Dendritic cell treated with granulocyte-macrophage colony-stimulating factor and Interleukin-4, amounts not matched to agents 40 ng/mL and 50 ng/mL, for 4 days (primary cell): ENCODE measurements at regions not wholly inside any gene's neighbourhood (a gene's known extent, or its start where the extent isn't known, plus 50 kb on each side); places are given as distances from the start of the nearest gene placed in this dataset.
"Not testable (repeated sequence)": the region's sequence is repeated elsewhere in the genome, so short reads cannot be mapped to it uniquely, and the experiment has no call there.

Experiments used
- H3K27ac Mint-ChIP-seq: one replicate; pipeline ENCODE4 v1.8.0; 2022; ENCODE audit warnings: mild to moderate bottlenecking, mixed read lengths
- H3K27me3 Mint-ChIP-seq: one replicate; pipeline ENCODE4 v1.8.0; 2022; ENCODE audit warnings: mild to moderate bottlenecking, mixed read lengths
- H3K36me3 Mint-ChIP-seq: one replicate; pipeline ENCODE4 v1.8.0; 2022; ENCODE audit warnings: low read depth, mixed read lengths
- H3K4me1 Mint-ChIP-seq: one replicate; pipeline ENCODE4 v1.8.0; 2022; ENCODE audit warnings: low read depth, mixed read lengths
- H3K4me3 Mint-ChIP-seq: one replicate; pipeline ENCODE4 v1.8.0; 2022; ENCODE audit warnings: mild to moderate bottlenecking, moderate library complexity, mixed read lengths
- H3K9me3 Mint-ChIP-seq: one replicate; pipeline ENCODE4 v1.8.0; 2022; ENCODE audit warnings: mixed read lengths
- intact Hi-C: fragments of 100-400 bp; cut with micrococcal nuclease; formaldehyde crosslinking; loops from one replicate; pipeline ENCODE4 v1.15.0; 2022

DNA sequence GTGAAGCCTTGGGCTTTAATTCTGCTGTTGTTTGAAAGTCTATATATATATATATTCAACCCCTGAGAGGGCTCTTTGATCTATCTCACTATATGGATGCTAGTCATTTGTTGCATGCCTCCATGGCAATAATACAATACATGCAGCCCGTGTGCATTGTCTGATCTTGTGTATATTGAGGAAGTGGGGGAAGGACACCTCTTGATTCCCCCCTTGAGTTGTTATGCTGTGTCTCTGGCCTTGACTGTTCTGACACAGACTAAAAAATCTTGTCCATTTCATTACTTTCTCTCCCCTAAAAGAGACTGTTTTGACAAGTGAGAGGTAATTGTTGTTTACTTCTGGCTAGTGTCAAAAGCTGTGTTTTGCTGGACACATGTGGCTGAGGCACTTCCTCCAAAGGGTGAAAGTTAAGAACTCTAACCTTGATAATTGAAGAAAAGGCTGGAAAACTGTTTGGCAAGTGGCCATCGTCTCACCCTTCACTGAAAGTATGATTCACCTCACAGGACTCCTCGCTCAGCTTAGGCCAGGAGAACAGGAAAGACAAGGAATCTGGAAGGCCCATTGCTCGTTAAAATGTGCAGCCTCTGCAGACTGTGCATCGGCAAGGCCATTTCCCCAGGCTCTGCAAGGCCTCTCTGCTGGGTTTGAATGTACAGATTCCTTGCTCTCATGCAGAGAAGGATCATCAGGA, 304.0 kb downstream of the PRELID2 start:
- intact Hi-C loops: no loop called here
- H3K9me3 Mint-ChIP-seq: no peaks in the 10 kb centered on the region
- no peak overlapping the region for H3K4me3 Mint-ChIP-seq
- no peaks in the 10 kb centered on the region for H3K4me1 Mint-ChIP-seq
- H3K27ac Mint-ChIP-seq: no peak overlapping the region
- no peaks in the 10 kb centered on the region for H3K36me3 Mint-ChIP-seq
- H3K27me3 Mint-ChIP-seq: no peaks in the 10 kb centered on the region

DNA sequence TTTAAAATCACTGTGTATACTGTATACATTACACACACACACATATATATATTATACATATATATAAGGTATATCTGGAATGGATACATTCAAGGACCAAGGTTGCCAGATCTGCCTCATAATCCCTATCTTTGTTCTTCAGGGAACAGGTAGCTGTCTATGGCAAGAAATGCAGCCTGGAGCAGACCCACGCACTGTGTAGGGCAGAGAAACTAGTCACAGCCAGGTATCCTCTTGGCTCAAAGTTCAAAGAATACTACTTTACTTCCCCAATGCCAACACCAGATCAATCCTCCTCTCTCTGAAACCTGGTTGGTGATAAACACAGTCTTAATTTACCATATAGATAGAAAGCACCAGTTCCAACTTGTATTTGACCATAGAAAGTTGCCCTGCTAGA, 313.6 kb downstream of the PRELID2 start:
- Mint-ChIP-seq H3K4me3 (no peak overlapping the region), H3K9me3 (peaks cover 10% of the 10 kb centered on the region), H3K27me3 (no peaks in the 10 kb centered on the region), H3K4me1 (no peaks in the 10 kb centered on the region), H3K27ac (no peak overlapping the region), H3K36me3 (no peaks in the 10 kb centered on the region)
- intact Hi-C loops: no loop called here

DNA sequence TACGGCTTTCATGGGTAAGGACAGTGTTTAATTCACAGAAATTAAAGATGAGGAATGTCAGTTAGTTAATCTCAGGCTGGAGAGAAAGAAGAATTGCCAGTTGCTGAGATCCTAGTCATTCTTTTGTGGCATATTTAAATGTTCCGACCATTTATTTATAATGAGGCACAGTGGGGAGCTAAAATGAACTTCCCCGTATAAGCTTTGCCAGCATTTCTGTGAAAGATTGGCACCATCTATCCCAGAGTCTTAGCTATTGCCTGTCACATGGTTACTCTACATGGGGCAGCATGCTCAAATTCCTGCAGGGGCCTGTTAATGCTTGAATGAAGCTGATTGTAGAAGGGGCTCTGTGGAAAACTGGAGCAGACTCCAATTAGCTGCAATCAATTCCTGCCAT, 314.1 kb downstream of the PRELID2 start:
- no peaks in the 10 kb centered on the region for H3K27me3 Mint-ChIP-seq
- no peaks in the 10 kb centered on the region for H3K36me3 Mint-ChIP-seq
- intact Hi-C loops: no loop called here
- H3K9me3 Mint-ChIP-seq: peaks cover 10% of the 10 kb centered on the region
- no peaks in the 10 kb centered on the region for H3K4me1 Mint-ChIP-seq
- H3K4me3 Mint-ChIP-seq: no peak overlapping the region
- H3K27ac Mint-ChIP-seq: no peak overlapping the region

DNA sequence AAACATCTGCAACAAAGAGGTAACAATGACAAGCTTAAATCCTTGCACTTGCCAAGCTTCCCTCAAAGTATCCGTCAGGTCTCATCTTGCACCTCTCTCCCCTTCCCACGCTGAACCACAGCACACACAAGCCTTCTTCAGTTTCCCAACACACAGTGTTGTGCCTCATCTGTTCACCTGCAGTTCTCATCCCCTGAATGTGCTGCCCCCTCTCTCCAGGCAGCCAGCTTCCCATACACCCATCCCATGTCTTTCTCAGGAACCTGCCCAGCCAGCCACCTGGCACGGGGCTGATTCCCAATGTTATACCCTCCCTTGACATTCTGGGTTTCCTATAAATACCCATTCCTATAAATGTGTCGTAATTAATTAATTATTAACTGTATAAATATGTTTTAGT, 314.8 kb downstream of the PRELID2 start:
- Mint-ChIP-seq H3K27me3 (no peaks in the 10 kb centered on the region), H3K9me3 (peaks cover 12% of the 10 kb centered on the region), H3K36me3 (no peaks in the 10 kb centered on the region), H3K4me1 (no peaks in the 10 kb centered on the region), H3K27ac (no peak overlapping the region), H3K4me3 (no peak overlapping the region)
- intact Hi-C loops: no loop called here

DNA sequence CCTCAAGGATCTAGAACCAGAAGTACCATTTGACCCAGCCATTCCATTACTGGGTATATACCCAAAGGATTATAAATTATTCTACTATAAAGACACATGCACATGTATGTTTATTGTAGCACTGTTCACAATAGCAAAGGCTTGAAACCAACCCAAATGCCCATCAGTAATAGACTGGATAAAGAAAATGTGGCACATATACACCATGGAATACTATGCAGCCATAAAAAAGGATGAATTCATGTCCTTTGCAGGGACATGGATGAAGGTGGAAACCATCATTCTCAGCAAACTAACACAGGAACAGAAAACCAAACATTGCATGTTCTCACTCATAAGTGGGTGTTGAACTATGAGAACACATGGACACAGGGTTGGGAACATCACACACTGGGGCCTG, 317.6 kb downstream of the PRELID2 start:
- H3K27ac Mint-ChIP-seq, intact Hi-C loops, H3K4me1 Mint-ChIP-seq, H3K36me3 Mint-ChIP-seq, H3K27me3 Mint-ChIP-seq, H3K4me3 Mint-ChIP-seq: not testable (repeated sequence)
- H3K9me3 Mint-ChIP-seq: peaks cover 35% of the 10 kb centered on the region

DNA sequence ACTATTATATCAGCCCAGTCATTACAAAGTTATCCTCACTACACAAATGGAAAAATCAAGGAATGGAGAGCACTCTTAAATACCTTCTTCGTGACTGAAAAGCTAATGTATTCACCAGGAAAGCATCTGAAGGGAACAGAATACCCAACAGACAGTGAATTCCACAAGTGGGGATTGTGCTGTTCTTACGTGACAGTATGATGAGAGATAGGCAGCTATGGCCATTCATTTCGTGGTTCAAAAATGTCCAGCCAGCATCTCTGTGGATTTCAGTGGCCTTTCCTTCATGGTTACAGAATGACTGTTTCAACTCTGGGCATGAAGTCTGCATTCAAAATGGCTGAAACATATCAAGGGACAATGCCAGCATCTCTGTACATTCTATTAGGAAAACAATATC, 323.8 kb downstream of the PRELID2 start:
- H3K36me3 Mint-ChIP-seq: no peaks in the 10 kb centered on the region
- no peaks in the 10 kb centered on the region for H3K27me3 Mint-ChIP-seq
- H3K4me1 Mint-ChIP-seq: no peaks in the 10 kb centered on the region
- no peak overlapping the region for H3K4me3 Mint-ChIP-seq
- H3K9me3 Mint-ChIP-seq: peaks cover 40% of the 10 kb centered on the region
- no peak overlapping the region for H3K27ac Mint-ChIP-seq
- intact Hi-C loops: no loop called here

DNA sequence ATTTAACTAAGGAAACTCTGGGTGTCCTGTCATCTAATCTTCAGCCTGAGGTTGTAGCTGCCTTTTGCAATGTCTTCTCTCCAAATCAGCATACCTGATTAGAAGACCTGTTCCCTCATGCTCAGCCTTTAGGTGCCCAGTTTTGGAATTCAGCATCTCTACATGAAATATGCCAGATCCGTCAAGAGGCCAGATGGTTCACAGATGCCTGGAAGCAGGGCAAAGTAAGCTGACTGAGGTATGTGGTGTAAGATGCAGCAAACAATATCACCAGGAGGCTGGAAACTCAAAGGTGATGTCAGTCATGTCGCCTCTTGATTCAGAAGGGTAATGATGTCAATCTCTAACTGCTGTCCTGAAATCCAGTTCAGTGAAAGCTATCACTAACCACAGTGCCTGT, 324.4 kb downstream of the PRELID2 start:
- peaks cover 40% of the 10 kb centered on the region for H3K9me3 Mint-ChIP-seq
- H3K4me1 Mint-ChIP-seq: no peaks in the 10 kb centered on the region
- no peak overlapping the region for H3K4me3 Mint-ChIP-seq
- intact Hi-C loops: no loop called here
- no peaks in the 10 kb centered on the region for H3K36me3 Mint-ChIP-seq
- H3K27ac Mint-ChIP-seq: no peak overlapping the region
- no peaks in the 10 kb centered on the region for H3K27me3 Mint-ChIP-seq

DNA sequence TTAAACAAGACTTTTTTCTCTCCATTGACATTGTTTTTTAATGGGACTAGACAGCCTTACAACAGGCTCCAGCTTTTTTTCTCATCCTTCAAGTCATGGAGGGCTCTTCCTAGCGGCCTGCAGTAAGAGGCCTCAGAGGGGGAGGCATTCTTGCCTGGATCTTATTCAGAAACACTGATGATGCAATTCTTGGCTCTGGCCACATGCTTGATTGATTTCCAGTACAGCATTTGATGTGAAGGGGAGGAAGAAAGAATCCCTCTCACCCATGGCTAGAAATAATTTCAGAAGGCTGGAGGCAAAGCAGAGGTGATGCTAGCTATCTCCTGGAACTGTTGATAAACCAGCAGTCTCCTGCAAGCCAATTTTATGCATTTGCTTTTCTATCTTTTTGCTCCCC, 324.8 kb downstream of the PRELID2 start:
- no peak overlapping the region for H3K27ac Mint-ChIP-seq
- intact Hi-C loops: no loop called here
- no peaks in the 10 kb centered on the region for H3K27me3 Mint-ChIP-seq
- no peak overlapping the region for H3K4me3 Mint-ChIP-seq
- no peaks in the 10 kb centered on the region for H3K4me1 Mint-ChIP-seq
- H3K9me3 Mint-ChIP-seq: peaks cover 39% of the 10 kb centered on the region
- H3K36me3 Mint-ChIP-seq: no peaks in the 10 kb centered on the region

DNA sequence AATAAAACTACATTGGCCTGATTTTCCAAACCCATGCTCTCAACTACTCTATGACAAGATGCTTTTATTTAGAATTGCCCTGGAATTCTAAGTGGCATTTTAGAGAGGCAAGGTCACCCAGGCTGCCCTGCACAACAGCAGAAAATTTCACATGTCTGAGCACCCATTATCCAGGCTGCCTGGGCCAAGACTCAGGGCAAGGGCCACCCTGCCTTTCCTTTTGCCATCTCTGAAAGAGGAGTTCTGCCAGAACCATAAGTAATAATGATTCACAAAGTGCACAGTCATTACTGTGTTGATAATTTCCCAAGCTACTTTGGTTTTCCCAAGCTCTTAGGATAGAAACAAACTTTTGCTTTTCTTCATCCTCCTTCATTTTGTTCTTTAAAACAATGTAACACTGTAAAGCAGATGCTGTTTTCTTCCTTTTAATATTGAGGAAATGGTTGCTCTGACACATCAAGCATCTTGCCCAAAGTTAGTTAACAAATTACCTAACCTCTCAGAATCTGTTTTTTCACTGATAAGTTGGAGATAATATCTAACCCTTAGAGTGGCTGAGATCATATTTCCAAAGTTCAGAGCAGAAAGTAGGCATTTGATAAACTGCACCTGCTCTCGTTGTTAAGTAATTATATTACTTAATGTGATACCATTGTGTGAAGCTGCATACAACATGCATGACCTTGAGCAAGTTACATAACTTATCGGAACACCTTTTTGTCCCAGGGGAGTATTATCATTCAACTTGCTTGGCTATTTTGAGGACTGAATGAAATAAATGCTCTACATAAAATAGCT, 325.6 kb downstream of the PRELID2 start:
- no peak overlapping the region for H3K27ac Mint-ChIP-seq
- H3K4me1 Mint-ChIP-seq: no peaks in the 10 kb centered on the region
- no peak overlapping the region for H3K4me3 Mint-ChIP-seq
- intact Hi-C loops: no loop called here
- H3K9me3 Mint-ChIP-seq: peaks cover 31% of the 10 kb centered on the region
- H3K27me3 Mint-ChIP-seq: no peaks in the 10 kb centered on the region
- H3K36me3 Mint-ChIP-seq: no peaks in the 10 kb centered on the region

DNA sequence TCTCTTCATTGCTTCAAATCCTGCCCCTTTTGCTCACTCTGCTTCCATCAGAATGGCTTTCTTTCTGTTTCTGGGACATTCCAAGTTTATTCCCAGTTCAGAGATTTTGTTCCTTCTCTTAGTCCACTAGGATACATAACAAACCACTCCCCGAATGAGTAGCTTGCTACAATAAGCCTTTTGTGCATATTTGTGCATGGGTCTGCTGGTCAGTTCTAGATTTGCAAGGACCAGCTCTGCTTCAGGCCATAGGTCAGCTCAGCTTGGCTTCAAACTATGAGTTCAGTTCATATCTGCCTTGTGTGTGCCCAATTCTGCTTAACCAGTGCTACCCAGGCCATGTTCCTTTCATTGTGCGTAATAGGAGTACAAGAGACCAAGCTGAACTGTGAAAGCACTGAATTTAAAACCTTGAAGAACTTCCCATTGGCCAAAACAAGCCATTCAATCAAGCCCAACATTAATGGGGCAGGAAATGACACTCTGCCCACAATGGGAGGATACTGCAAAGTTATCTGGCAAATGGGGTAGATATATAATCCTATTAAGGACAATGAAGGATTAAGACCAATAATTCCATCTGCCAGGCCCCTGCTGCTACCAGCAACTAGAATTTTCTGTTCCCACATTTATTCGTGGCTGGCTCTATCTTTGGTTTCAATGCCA, 328.8 kb downstream of the PRELID2 start:
- Mint-ChIP-seq H3K4me1 (no peaks in the 10 kb centered on the region), H3K9me3 (peaks cover 20% of the 10 kb centered on the region), H3K4me3 (no peak overlapping the region), H3K27ac (no peak overlapping the region), H3K36me3 (no peaks in the 10 kb centered on the region), H3K27me3 (no peaks in the 10 kb centered on the region)
- intact Hi-C loops: no loop called here

DNA sequence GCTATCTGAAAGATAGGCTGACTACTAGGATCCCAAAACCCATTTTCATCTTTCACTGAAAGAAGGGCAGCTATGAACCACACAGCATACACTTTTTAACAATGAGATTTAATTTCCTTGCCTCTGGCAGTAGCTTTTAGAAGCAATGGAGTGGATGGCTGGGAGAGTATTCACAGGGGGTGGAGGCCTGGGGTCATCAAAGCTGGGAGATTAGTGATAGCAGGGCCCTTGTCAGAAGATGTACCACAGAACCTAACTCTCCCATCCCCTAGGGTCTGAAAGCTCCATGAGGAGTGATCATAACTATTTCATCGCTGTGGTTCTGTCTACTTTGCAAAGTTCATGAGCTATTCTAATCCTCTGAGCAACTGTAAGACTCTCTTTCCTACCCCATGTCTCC, 332.2 kb downstream of the PRELID2 start:
- intact Hi-C loops: no loop called here
- Mint-ChIP-seq H3K36me3 (no peaks in the 10 kb centered on the region), H3K4me3 (no peak overlapping the region), H3K4me1 (no peaks in the 10 kb centered on the region), H3K27me3 (no peaks in the 10 kb centered on the region), H3K27ac (no peak overlapping the region), H3K9me3 (peaks cover 21% of the 10 kb centered on the region)

DNA sequence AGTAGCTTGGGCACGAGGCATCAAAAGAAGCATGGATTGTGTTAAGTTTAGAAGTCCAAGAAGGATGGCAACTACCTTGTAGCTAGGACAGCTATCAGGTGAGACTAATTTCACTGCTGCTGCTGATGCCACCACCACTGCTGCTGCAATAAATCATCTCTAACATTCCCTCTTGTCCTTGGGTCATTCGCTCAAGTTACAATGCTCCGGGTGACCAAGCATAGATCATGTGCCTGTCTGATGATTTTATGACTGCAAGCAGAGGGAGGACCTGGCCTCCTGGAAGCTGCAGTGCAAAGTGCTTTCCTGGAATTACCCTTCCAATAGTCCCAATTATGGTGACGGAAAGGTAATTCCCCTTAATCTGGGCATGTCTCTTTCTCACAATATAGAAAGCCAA, 334.4 kb downstream of the PRELID2 start:
- Mint-ChIP-seq H3K27me3 (no peaks in the 10 kb centered on the region), H3K27ac (no peak overlapping the region), H3K4me1 (no peaks in the 10 kb centered on the region), H3K36me3 (no peaks in the 10 kb centered on the region), H3K9me3 (peaks cover 31% of the 10 kb centered on the region), H3K4me3 (no peak overlapping the region)
- intact Hi-C loops: no loop called here

DNA sequence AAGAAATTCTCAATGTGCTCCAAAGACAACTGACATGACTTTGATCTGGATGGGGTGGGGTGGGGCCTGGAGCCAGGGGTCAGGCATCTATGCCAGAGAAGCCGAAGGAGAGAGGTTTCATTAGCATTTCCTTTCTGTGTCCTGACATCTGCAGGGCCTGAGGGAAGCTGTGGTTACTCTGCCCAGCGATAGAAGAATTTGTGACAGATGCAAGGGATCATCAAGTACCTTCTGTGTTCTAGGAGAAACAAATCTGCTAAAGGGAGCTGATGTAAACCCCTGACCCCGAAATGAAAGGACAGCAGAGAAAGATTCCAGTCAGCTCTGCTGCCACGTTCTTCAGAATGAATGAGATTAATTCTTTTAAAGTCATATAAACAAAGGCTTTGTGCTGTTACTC, 335.7 kb downstream of the PRELID2 start:
- H3K9me3 Mint-ChIP-seq: peaks cover 31% of the 10 kb centered on the region
- no peaks in the 10 kb centered on the region for H3K36me3 Mint-ChIP-seq
- no peaks in the 10 kb centered on the region for H3K4me1 Mint-ChIP-seq
- intact Hi-C loops: no loop called here
- no peak overlapping the region for H3K4me3 Mint-ChIP-seq
- H3K27me3 Mint-ChIP-seq: no peaks in the 10 kb centered on the region
- H3K27ac Mint-ChIP-seq: no peak overlapping the region

DNA sequence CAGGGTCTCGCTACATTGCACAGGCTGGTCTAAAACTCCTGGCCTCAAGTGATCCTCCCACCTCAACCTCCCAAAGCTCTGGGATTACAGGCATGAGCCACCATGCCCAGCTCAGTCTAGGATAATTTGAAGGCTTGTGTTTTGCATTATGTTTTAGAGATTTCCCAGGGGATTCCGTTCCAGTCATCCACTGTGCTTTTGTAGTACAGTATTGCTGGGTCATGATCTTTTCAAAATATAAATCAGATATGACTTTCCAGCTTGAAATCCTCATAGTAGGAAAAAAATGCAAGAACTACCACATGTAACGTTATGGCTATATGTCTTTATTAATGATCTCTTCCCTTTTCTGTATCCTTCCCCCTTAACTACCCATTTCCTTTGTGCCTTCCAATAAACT, 338.1 kb downstream of the PRELID2 start:
- Mint-ChIP-seq H3K4me3 (no peak overlapping the region), H3K4me1 (no peaks in the 10 kb centered on the region), H3K9me3 (peaks cover 31% of the 10 kb centered on the region), H3K27me3 (no peaks in the 10 kb centered on the region), H3K27ac (no peak overlapping the region), H3K36me3 (no peaks in the 10 kb centered on the region)
- intact Hi-C loops: no loop called here
